Caco-2 (cell line): ENCODE measurements at regions not wholly inside any gene's neighbourhood (a gene's known extent, or its start where the extent isn't known, plus 50 kb on each side); places are given as distances from the start of the nearest gene placed in this dataset.

ENCODE experiments used
- BruUV-seq: library from RNA; stranded (reverse); fragments of 400-500 nt; replicated peaks from 2 replicates; lab custom pipeline; 2021; lab: Mats Ljungman, UMichigan
- CTCF ChIA-PET: fragments of 300-600 bp; sonication (Branson Sonifier 250); formaldehyde crosslinking; loops from one replicate; lab custom pipeline; 2022; ENCODE audit warnings: antibody characterized with exemption; lab: Charles Lee
- POLR2A ChIA-PET: fragments of 300-600 bp; sonication (Branson Sonifier 250); formaldehyde crosslinking; loops from one replicate; lab custom pipeline; 2022; ENCODE audit warnings: antibody characterized with exemption; lab: Charles Lee
- DNase-seq, 2 experiments: peaks; one replicate each; pipeline versions ENCODE4 v3.0.0 to v3.0.0-alpha.2; 2020 to 2022
- H3K27me3 ChIP-seq: replicated peaks from 2 replicates; pipeline ENCODE4 v1.6.0; 2011; ENCODE audit warnings: low read length; ENCODE audit not compliant: control insufficient read depth, insufficient read depth
- H3K36me3 ChIP-seq: 2 replicates; pipeline ENCODE4 v1.5.1; 2011; ENCODE audit warnings: low read length; ENCODE audit not compliant: control insufficient read depth, insufficient read depth
- H3K4me1 ChIP-seq: fragments of 250-450 bp; sonication (Bioruptor Pico); 2 replicates; pipeline ENCODE4 v1.5.1; 2020; ENCODE audit warnings: mild to moderate bottlenecking
- H3K4me3 ChIP-seq: 2 replicates; pipeline ENCODE4 v1.5.1; 2011; ENCODE audit warnings: low read depth, mild to moderate bottlenecking, control low read depth, low read length
- H3K9me3 ChIP-seq: fragments of 250-450 bp; sonication (Bioruptor Pico); 2 replicates; pipeline ENCODE4 v1.5.1; 2020; ENCODE audit warnings: mild to moderate bottlenecking, moderate library complexity
- H3K27ac Mint-ChIP-seq: one replicate; pipeline ENCODE4 v1.8.0; 2022; ENCODE audit warnings: mixed read lengths; ENCODE audit not compliant: unreplicated experiment
- H3K27me3 Mint-ChIP-seq: one replicate; pipeline ENCODE4 v1.8.0; 2022; ENCODE audit warnings: mixed read lengths; ENCODE audit not compliant: insufficient read depth, unreplicated experiment
- H3K36me3 Mint-ChIP-seq: one replicate; pipeline ENCODE4 v1.8.0; 2022; ENCODE audit warnings: mild to moderate bottlenecking, mixed read lengths; ENCODE audit not compliant: insufficient read depth, unreplicated experiment
- H3K4me1 Mint-ChIP-seq: one replicate; pipeline ENCODE4 v1.8.0; 2022; ENCODE audit warnings: low read depth, mixed read lengths; ENCODE audit not compliant: unreplicated experiment
- H3K4me3 Mint-ChIP-seq: one replicate; pipeline ENCODE4 v1.8.0; 2022; ENCODE audit warnings: mild to moderate bottlenecking, moderate library complexity, mixed read lengths; ENCODE audit not compliant: unreplicated experiment
- H3K9me3 Mint-ChIP-seq: one replicate; pipeline ENCODE4 v1.8.0; 2022; ENCODE audit warnings: mixed read lengths; ENCODE audit not compliant: unreplicated experiment
- CTCF ChIP-seq, 2 experiments: fragments of 200-600 bp in 1 of 2; IDR thresholded peaks; 1 replicate in 1 of 2; 2 replicates in 1 of 2; pipeline versions ENCODE4 v1.5.1 to v1.8.0; 2011 to 2022; ENCODE audit warnings: antibody characterized with exemption in 1 of 2, control low read depth in 1 of 2, inconsistent platforms in 1 of 2, low read depth in 1 of 2, low read length in 1 of 2, mild to moderate bottlenecking in 1 of 2, moderate library complexity in 1 of 2; ENCODE audit not compliant: insufficient read depth in 1 of 2, severe bottlenecking in 1 of 2, unreplicated experiment in 1 of 2
- intact Hi-C: fragments of 100-400 bp; cut with micrococcal nuclease; formaldehyde crosslinking; loops from one replicate; pipeline ENCODE4 v1.10.0; 2022; ENCODE audit not compliant: unreplicated experiment

- intact Hi-C loops = no loop called here
- no peak overlapping the region for H3K27ac Mint-ChIP-seq
- H3K4me3 Mint-ChIP-seq = no peak overlapping the region
These were observed 720.3 kb downstream of the UQCRFS1 start for GRCh38 chr19:28492621-28493020.

GRCh38 chr19:28492201-28492600, 720.8 kb downstream of the UQCRFS1 start:
- Mint-ChIP-seq H3K9me3 (no peaks in the 10 kb centered on the region), H3K4me1 (no peaks in the 10 kb centered on the region), H3K36me3 (no peaks in the 10 kb centered on the region), H3K27ac (no peak overlapping the region), H3K4me3 (no peak overlapping the region), H3K27me3 (no peaks in the 10 kb centered on the region)
- H3K27me3 ChIP-seq = no peaks in the 10 kb centered on the region
- H3K36me3 ChIP-seq = no peaks in the 10 kb centered on the region
- POLR2A ChIA-PET = no interaction called here
- intact Hi-C loops = no loop called here
- no TSS peak for BruUV-seq
- CTCF ChIA-PET = no interaction called here
- H3K4me3 ChIP-seq = no peak overlapping the region
- H3K4me1 ChIP-seq = no peaks in the 10 kb centered on the region
- H3K9me3 ChIP-seq = no peaks in the 10 kb centered on the region; the same call in 1 of the 2 replicates
- DNase-seq = no peak
- TF ChIP-seq CTCF (IDR thresholded peaks at IDR 0.05; ENCODE audit: insufficient read depth in 1 of 2, low read depth in 1 of 2, low read length in 1 of 2, severe bottlenecking in 1 of 2, unreplicated experiment in 1 of 2) = no peak

More at GRCh38 chr19:28492621-28493020, 720.3 kb downstream of the UQCRFS1 start:
- H3K4me1 Mint-ChIP-seq = no peaks in the 10 kb centered on the region
- DNase-seq = no peak
- H3K9me3 Mint-ChIP-seq = no peaks in the 10 kb centered on the region
- no peaks in the 10 kb centered on the region for H3K4me1 ChIP-seq
- CTCF ChIA-PET = interaction anchor here (0.7 kb wide), 1 partner anchor 13 kb away, joined by 5 read pairs; no protein-coding TSS in a partner anchor
- no peak overlapping the region for H3K4me3 ChIP-seq
- no peaks in the 10 kb centered on the region for H3K27me3 Mint-ChIP-seq
- no peak for TF ChIP-seq CTCF (IDR thresholded peaks at IDR 0.05; ENCODE audit: insufficient read depth in 1 of 2, low read depth in 1 of 2, low read length in 1 of 2, severe bottlenecking in 1 of 2, unreplicated experiment in 1 of 2)
- POLR2A ChIA-PET = no interaction called here
- H3K36me3 ChIP-seq = no peaks in the 10 kb centered on the region
- H3K36me3 Mint-ChIP-seq = no peaks in the 10 kb centered on the region
- no peaks in the 10 kb centered on the region for H3K27me3 ChIP-seq
- no TSS peak for BruUV-seq
- no peaks in the 10 kb centered on the region; the same call in 1 of the 2 replicates for H3K9me3 ChIP-seq

GRCh38 chr19:28489776-28490175, 723.2 kb downstream of the UQCRFS1 start:
- no TSS peak for BruUV-seq
- intact Hi-C loops = no loop called here
- ChIA-PET CTCF (no interaction called here), POLR2A (no interaction called here)
- H3K27me3 Mint-ChIP-seq = no peaks in the 10 kb centered on the region
- H3K4me1 Mint-ChIP-seq = no peaks in the 10 kb centered on the region
- H3K4me3 ChIP-seq = no peak overlapping the region
- no peaks in the 10 kb centered on the region for H3K36me3 ChIP-seq
- H3K9me3 Mint-ChIP-seq = no peaks in the 10 kb centered on the region
- no peaks in the 10 kb centered on the region for H3K4me1 ChIP-seq
- H3K9me3 ChIP-seq = no peaks in the 10 kb centered on the region; the same call in 1 of the 2 replicates
- H3K27me3 ChIP-seq = no peaks in the 10 kb centered on the region
- no peak overlapping the region for H3K4me3 Mint-ChIP-seq
- DNase-seq = no peak
- no peak overlapping the region for H3K27ac Mint-ChIP-seq
- H3K36me3 Mint-ChIP-seq = no peaks in the 10 kb centered on the region
- no peak for TF ChIP-seq CTCF (IDR thresholded peaks at IDR 0.05; ENCODE audit: insufficient read depth in 1 of 2, low read depth in 1 of 2, low read length in 1 of 2, severe bottlenecking in 1 of 2, unreplicated experiment in 1 of 2)
